Umbilical cord (tissue), 1 donor: ENCODE measurements at regions not wholly inside any gene's neighbourhood (a gene's known extent, or its start where the extent isn't known, plus 50 kb on each side); places are given as distances from the start of the nearest gene placed in this dataset.

ENCODE experiments used
- DNase-seq: peaks from one replicate; pipeline ENCODE4 v3.0.0-alpha.2; 2015; ENCODE audit warnings: low spot score

DNA sequence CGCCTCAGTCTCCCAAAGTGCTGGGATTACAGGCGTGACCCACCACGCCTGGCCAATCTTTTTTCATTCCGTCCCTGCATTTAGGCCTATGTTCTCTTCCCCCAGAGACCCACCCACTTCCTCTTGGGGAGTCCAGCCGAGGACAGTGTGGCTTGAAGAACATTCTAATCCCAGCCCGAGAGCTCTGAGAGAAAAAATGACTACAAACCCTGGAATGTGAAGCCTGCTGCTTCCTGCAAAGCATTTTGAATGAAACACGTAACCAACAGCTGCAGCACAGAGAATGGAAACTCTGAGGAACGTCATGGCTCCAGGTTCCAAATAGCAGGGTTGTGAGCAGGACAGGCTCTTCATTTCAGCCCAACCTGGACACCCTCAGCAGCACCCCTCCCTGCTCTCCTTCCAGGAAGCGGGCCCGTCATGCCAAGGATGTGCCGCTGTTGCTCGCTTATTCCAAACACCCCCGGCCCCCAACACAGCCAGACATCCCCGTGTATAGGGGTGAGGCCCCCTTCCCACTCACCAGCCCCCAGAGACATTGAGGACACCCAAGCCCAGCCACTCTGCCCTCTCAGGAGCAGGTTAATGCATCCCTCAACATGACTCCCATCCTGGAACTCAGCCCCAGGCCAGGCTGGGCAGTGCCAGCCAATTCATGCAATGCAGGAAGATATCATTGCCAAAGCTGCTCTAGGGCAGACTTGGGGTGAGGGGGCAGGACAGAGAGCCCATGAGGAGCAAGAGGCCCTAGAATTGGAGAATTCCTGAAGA is 139.8 kb downstream of the ZFP36L2 start:
- peak; percentile 99 for DNase-seq

GRCh38 chr2:43085929-43086328 is 140.5 kb downstream of the ZFP36L2 start:
- DNase-seq = no peak

- DNase-seq = no peak
Observed at GRCh38 chr2:43085505-43085904, 140.9 kb downstream of the ZFP36L2 start.

DNA sequence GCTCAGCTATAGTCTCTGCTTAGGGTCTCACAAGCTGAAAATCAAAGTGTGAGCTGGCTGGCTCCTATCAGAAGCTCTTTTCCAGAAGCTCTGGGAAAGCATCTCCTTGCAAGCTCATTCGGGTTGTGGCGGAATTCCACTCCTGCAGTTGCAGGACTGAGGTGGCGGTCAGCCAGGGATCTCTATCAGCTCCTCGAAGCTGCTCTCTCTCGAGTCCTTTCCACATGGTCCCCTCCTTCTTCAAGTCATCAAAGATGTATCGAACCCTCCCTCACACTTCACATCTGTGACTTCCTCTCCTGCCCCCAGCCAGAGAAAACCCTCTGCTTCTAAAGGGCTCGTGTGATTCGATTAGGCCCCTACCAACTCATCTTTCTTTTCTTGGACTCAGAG is 141.7 kb downstream of the ZFP36L2 start:
- peak; percentile 91 for DNase-seq

DNA sequence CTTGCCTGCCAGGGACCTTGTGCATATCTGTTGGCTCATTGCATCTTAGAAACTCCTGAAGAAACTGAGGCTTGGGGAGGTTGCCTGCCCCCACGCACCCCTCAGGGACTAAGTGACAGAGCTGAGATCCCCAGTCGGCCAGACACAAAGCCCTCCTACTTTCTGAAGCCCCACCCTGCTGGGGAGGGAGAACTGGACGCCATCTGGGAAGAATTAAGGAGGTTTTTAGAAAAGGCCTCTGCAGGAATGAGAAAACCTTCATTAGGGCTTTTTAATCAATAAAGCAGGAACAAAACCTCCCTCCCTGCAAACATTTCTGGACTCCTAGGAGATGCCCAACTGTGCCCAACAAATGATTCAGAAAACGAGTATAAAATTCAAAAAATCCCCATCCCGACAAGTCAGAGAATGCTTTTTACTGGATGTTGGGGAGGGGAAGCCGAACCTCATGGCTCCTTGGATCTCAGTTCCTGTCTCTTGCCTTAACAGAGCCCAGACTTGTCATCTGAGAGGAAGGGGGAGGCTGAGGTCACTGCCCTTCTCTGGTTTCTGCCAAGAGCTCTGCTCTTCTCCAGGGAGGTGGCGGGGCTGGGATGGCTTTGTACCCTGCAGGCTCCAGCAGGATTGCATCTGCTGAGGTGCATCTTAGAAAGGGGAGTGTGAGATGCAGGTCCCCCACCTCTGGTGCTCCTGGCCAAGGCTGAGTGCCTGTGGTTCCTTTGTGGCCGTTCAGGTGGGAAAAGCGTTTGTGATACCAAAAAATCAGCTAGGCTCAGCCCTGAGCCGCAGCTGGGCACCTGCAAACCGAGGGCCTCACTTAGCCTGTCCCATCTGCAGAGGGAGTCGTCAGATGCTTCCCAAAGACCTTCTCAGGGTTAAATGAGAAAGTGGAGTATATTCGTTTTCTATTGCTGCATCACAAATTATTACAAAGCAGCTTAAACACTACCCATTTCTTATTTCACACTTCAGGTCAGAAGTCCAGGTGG is 142.4 kb downstream of the ZFP36L2 start:
- peak; percentile 94 for DNase-seq

DNA sequence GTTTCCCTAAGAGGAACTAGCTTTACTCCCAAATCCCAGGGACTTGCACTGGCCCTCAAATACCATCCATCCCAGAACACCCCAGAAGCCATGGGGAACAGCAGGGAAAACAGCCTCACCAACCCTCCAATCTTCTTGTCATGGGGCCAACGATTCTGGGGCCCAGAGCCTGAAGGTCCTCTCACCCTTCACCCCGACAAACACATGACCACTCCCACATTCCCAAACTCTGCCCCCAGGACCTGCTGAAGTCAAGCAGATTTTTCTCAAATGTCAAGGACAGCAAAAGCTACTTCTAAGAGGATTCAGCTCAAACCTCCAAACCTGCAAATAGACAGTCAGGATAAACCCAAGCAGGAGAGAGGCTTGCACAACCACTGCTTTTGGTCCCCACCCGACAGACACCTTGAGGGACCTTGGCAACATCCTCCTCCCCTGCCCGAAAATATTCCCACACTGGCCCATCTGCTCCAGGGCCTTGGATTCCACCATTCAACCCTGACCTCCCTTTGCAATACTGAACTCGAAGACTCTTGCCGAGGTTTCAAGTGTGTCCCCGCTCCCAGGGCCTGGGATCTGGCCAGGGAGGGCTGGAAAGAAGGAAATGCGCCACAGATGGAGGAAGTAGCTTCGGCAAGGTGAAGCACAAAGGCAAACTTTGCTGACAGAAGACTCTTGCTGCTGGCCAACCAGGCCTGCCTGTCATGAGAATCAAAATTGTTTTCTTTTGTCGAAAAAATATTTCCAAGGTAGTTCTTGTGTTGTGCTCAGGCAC is 143.3 kb downstream of the ZFP36L2 start:
- no peak for DNase-seq

- DNase-seq = peak; percentile 98
Observed at GRCh38 chr2:43082111-43082894, 144.1 kb downstream of the ZFP36L2 start.

DNA sequence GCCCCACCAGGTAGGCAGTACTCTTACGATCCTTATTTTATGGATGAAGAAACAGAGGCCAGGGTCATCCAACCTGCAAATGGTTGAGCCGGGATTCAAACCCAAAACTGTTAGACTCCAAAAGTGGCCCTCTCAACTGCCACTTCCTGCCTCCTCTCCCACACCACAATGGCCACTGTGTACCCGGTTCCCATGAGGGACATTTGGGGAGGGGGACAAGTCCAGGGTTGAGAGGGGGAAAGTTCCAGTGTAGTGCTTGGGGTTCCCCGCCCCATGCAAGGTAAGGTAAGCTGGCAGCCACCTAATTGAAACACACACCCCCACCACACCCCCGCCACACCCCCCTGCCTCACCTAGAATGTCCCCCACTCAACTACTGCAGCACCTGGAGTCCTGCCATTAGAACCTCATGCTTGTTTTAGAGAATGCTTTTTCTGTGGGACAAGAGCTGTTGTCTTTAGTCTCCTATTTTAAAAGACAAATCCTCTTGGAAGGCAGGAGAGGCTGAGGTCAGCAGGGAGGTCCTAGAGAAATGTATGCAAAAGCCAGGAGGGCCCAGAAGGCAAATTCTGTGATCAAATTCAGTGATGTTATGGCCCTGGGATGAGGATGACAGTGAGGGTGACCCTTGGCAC is 145.2 kb downstream of the ZFP36L2 start:
- no peak for DNase-seq

GRCh38 chr2:43080571-43081021 is 145.8 kb downstream of the ZFP36L2 start:
- peak; percentile 69 for DNase-seq

- no peak for DNase-seq
Observed at GRCh38 chr2:43078781-43079755, 147.3 kb downstream of the ZFP36L2 start.

- DNase-seq = no peak
Observed at GRCh38 chr2:43078301-43078700, 148.1 kb downstream of the ZFP36L2 start.

GRCh38 chr2:43077876-43078275 is 148.5 kb downstream of the ZFP36L2 start:
- DNase-seq = no peak

DNA sequence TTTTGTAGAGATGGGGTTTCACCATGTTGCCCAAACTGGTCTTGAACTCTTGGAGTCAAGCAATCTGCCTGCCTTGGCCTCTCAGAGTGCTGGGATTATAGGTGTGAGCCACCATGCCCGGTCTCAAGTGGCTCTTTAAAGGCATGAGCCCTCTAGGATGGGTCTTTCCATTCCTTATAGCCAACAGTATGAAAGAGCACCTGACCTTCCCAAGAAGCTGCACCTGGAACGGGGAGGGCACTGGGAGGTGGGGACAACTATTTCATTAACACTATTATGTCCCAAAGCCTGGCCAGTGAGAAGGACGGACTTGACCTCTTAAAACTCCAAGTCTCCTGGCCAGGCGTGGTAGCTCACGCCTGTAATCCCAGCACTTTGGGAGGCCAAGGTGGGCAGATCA is 149.7 kb downstream of the ZFP36L2 start:
- no peak for DNase-seq

GRCh38 chr2:43075811-43076585 is 150.4 kb downstream of the ZFP36L2 start:
- peak; percentile 66 for DNase-seq

DNA sequence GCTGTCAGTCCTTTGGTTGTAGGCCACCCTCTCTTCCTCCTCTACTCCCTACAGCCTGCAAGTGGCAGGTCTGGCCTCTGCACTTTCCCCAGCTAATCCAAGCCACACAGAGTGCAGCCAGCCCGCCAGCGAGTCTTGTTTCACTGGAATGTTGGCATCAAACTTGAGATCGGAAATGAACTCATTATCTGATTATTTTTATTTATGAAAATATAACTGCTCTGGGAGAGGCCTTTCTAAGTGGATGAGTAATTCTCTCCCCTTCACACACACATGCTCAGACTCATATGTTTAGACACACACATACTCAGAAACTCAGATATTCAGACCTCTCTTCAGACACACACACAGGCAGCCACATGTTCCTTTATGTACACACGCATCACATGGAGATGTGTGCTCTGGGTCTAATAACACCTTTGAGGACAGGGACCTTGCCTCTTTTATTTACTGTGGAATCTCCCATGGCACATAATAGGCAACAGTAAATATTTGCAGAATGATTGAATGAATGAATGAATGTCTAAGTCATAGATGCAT is 151.3 kb downstream of the ZFP36L2 start:
- DNase-seq = peak; percentile 96

DNA sequence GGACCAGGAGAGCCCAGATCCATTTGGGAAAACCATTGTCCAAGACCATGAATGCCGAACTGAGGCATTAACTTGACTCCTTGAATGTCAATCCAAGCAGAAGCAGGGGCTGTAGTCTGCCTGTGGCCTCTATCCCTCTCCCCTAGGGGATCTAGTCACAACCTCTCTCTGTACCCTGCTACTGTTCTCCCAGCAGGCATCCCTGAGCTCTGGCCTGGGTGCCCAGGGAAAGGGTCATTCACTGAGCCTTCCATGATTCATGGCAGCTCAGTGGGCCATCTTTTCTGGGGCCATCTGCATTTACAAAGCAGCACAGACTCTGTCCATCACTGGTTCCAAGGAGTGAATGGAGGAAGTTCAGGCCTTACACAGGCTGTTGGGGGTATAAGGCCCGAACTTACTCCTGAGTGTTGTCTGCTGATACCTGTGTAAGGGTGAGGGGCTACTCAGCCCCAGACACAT is 151.8 kb downstream of the ZFP36L2 start:
- DNase-seq = no peak

DNA sequence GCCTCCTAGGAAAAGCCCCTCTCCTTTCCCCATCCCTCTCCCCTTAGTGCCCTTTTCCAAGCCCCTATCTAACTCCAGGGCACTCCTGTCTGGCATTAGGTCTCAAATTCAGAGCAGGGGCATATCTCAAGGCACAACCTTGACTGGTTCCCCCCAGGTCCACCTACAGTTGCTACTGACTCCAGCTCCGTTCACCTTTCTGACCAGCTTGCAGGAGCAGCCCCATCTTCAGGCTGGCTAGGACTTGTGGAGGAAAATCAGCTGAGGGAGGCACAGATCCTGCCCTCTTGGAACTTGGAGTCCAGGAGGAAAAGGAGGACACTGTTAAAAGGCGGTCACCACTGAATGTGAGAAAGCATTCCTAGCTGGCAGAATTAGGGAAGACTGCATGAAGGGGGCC is 152.4 kb downstream of the ZFP36L2 start:
- DNase-seq = no peak

DNA sequence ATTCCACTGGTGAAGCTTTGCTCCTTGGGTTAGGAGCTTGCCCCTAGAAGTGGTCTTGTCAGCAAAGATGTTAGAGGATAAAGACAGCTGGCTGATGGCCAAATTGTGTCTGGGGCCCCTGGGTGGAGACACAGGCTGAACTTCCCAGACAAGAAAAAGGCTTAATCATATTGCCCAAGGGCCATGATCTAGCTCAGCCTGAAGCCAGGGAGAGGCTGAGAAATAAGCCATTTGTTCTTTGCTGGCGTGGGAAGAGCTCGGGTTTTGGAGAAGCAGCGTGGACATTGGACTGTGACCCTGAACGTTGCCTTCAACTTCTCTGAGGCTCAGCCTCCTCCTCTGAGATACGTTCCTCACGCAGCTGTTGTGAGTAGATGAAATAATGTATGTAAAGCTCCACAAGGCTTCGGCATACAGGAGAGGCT is 153.0 kb downstream of the ZFP36L2 start:
- peak; percentile 91 for DNase-seq
